RWPE2 (cell line): ENCODE measurements at regions not wholly inside any gene's neighbourhood (a gene's known extent, or its start where the extent isn't known, plus 50 kb on each side); places are given as distances from the start of the nearest gene placed in this dataset.

ENCODE experiments used
- ATAC-seq: fragments of 200-7000 bp; cut with Tn5 transposase; 3 replicates; pipeline ENCODE4 v1.9.1; 2021; ENCODE audit warnings: low read depth
- DNase-seq: peaks from one replicate; pipeline ENCODE4 v3.0.0-alpha.2; 2020; ENCODE audit warnings: low spot score
- H3K27ac ChIP-seq: fragments of 450-650 bp; 2 replicates; pipeline ENCODE4 v1.5.1; 2017; ENCODE audit warnings: mild to moderate bottlenecking; ENCODE audit not compliant: poor library complexity, severe bottlenecking
- H3K27me3 ChIP-seq: fragments of 250-450 bp; sonication (Bioruptor Pico); 2 replicates; pipeline ENCODE4 v1.5.1; 2021; ENCODE audit warnings: mild to moderate bottlenecking, moderate library complexity; ENCODE audit not compliant: insufficient read depth, poor library complexity, severe bottlenecking
- H3K36me3 ChIP-seq: fragments of 250-450 bp; sonication (Bioruptor Pico); 2 replicates; pipeline ENCODE4 v1.5.1; 2020; ENCODE audit warnings: low read depth, mild to moderate bottlenecking, moderate library complexity
- H3K4me1 ChIP-seq: fragments of 250-450 bp; sonication (Bioruptor Pico); 2 replicates; pipeline ENCODE4 v1.5.1; 2021; ENCODE audit warnings: mild to moderate bottlenecking, moderate library complexity; ENCODE audit not compliant: insufficient read depth, poor library complexity, severe bottlenecking
- H3K4me3 ChIP-seq: fragments of 250-450 bp; sonication (Bioruptor Pico); 2 replicates; pipeline ENCODE4 v1.5.1; 2021; ENCODE audit warnings: mild to moderate bottlenecking, moderate library complexity; ENCODE audit not compliant: severe bottlenecking
- H3K9me3 ChIP-seq: fragments of 250-450 bp; sonication (Bioruptor Pico); 2 replicates; pipeline ENCODE4 v1.5.1; 2021; ENCODE audit warnings: mild to moderate bottlenecking, moderate library complexity; ENCODE audit not compliant: severe bottlenecking
- CTCF ChIP-seq: fragments of 450-650 bp; IDR thresholded peaks from one replicate; pipeline ENCODE4 v1.5.1; 2017; ENCODE audit warnings: mild to moderate bottlenecking, moderate library complexity; ENCODE audit not compliant: poor library complexity, severe bottlenecking

- no peaks in the 10 kb centered on the region for H3K4me1 ChIP-seq
- H3K27me3 ChIP-seq: no peaks in the 10 kb centered on the region
- no peaks in the 10 kb centered on the region for H3K9me3 ChIP-seq
- TF ChIP-seq CTCF: no peak
- no peak for DNase-seq
- H3K36me3 ChIP-seq: no peaks in the 10 kb centered on the region
- no peak for ATAC-seq
- no peak overlapping the region for H3K27ac ChIP-seq
- H3K4me3 ChIP-seq: no peak overlapping the region
Measured at GRCh38 chr13:56332671-56333070, 808.0 kb upstream of the PRR20A start.

- TF ChIP-seq CTCF: no peak
- DNase-seq: no peak
- Histone ChIP-seq H3K27me3 (no peaks in the 10 kb centered on the region), H3K9me3 (no peaks in the 10 kb centered on the region), H3K4me3 (no peak overlapping the region), H3K36me3 (no peaks in the 10 kb centered on the region), H3K4me1 (no peaks in the 10 kb centered on the region), H3K27ac (no peak overlapping the region)
- ATAC-seq: no peak
Measured at GRCh38 chr13:56335775-56336174, 804.9 kb upstream of the PRR20A start.

GRCh38 chr13:56338421-56338820 is 802.3 kb upstream of the PRR20A start:
- Histone ChIP-seq H3K9me3 (no peaks in the 10 kb centered on the region), H3K27me3 (no peaks in the 10 kb centered on the region), H3K4me1 (no peaks in the 10 kb centered on the region), H3K27ac (no peak overlapping the region), H3K36me3 (no peaks in the 10 kb centered on the region), H3K4me3 (no peak overlapping the region)
- ATAC-seq (no peak), DNase-seq (no peak)
- no peak for TF ChIP-seq CTCF

- Histone ChIP-seq H3K27ac (no peak overlapping the region), H3K4me3 (no peak overlapping the region), H3K27me3 (no peaks in the 10 kb centered on the region), H3K36me3 (no peaks in the 10 kb centered on the region), H3K9me3 (no peaks in the 10 kb centered on the region), H3K4me1 (no peaks in the 10 kb centered on the region)
- ATAC-seq: no peak
- TF ChIP-seq CTCF: no peak
- DNase-seq: no peak
Measured at GRCh38 chr13:56347014-56347413, 793.7 kb upstream of the PRR20A start.

GRCh38 chr13:56349866-56350265 is 790.9 kb upstream of the PRR20A start:
- DNase-seq (no peak), ATAC-seq (no peak)
- H3K4me1 ChIP-seq: no peaks in the 10 kb centered on the region
- no peak for TF ChIP-seq CTCF
- H3K27ac ChIP-seq: no peak overlapping the region
- no peaks in the 10 kb centered on the region for H3K9me3 ChIP-seq
- H3K4me3 ChIP-seq: no peak overlapping the region
- H3K27me3 ChIP-seq: no peaks in the 10 kb centered on the region
- H3K36me3 ChIP-seq: no peaks in the 10 kb centered on the region
